ENCODE measurements at regions not wholly inside any gene's neighbourhood (a gene's known extent, or its start where the extent isn't known, plus 50 kb on each side); places are given as distances from the start of the nearest gene placed in this dataset.

- no peak for DNase-seq (ENCODE audit: low read depth)
- TF ChIP-seq CTCF (IDR thresholded peaks at IDR 0.05; ENCODE audit: low read depth, low read length, missing control alignments): no peak
- no peak overlapping the region for H3K4me3 ChIP-seq (ENCODE audit: low read depth, low read length)
Measured at GRCh38 chr14:85744573-85744972, 214.6 kb downstream of the FLRT2 start.

GRCh38 chr14:85732031-85732430 lies 202.1 kb downstream of the FLRT2 start:
- no peak for DNase-seq (ENCODE audit: low read depth)
- no peak for TF ChIP-seq CTCF (IDR thresholded peaks at IDR 0.05; ENCODE audit: low read depth, low read length, missing control alignments)
- no peak overlapping the region for H3K4me3 ChIP-seq (ENCODE audit: low read depth, low read length)

GRCh38 chr14:85731186-85731585 lies 201.2 kb downstream of the FLRT2 start:
- H3K4me3 ChIP-seq (ENCODE audit: low read depth, low read length): no peak overlapping the region
- no peak for TF ChIP-seq CTCF (IDR thresholded peaks at IDR 0.05; ENCODE audit: low read depth, low read length, missing control alignments)
- DNase-seq (ENCODE audit: low read depth): no peak

- DNase-seq (ENCODE audit: low read depth): no peak
- no peak for TF ChIP-seq CTCF (IDR thresholded peaks at IDR 0.05; ENCODE audit: low read depth, low read length, missing control alignments)
- H3K4me3 ChIP-seq (ENCODE audit: low read depth, low read length): no peak overlapping the region
Measured at GRCh38 chr14:85728476-85729065, 198.6 kb downstream of the FLRT2 start.

- no peak for DNase-seq (ENCODE audit: low read depth)
- no peak for TF ChIP-seq CTCF (IDR thresholded peaks at IDR 0.05; ENCODE audit: low read depth, low read length, missing control alignments)
- H3K4me3 ChIP-seq (ENCODE audit: low read depth, low read length): no peak overlapping the region
Measured at GRCh38 chr14:85714069-85714468, 184.1 kb downstream of the FLRT2 start.

- no peak overlapping the region for H3K4me3 ChIP-seq (ENCODE audit: low read depth, low read length)
- DNase-seq (ENCODE audit: low read depth): no peak
- TF ChIP-seq CTCF (IDR thresholded peaks at IDR 0.05; ENCODE audit: low read depth, low read length, missing control alignments): no peak
Measured at GRCh38 chr14:85711620-85712019, 181.7 kb downstream of the FLRT2 start.
